Neural cell (in vitro differentiated cells): ENCODE measurements at regions not wholly inside any gene's neighbourhood (a gene's known extent, or its start where the extent isn't known, plus 50 kb on each side); places are given as distances from the start of the nearest gene placed in this dataset.

Experiments
- CTCF ChIP-seq: fragments of 450-650 bp; IDR thresholded peaks from 2 replicates; pipeline ENCODE4 v1.5.1; 2014; ENCODE audit warnings: antibody characterized with exemption, mild to moderate bottlenecking, moderate library complexity; ENCODE audit not compliant: poor library complexity, severe bottlenecking
- EZH2 ChIP-seq: fragments of 200-600, 300-800 bp; shearing (Covaris generic), sonication (generic); IDR thresholded peaks from 2 replicates; pipeline ENCODE4 v1.6.1; 2014; ENCODE audit warnings: antibody characterized with exemption, low read length, borderline replicate concordance, mild to moderate bottlenecking; ENCODE audit not compliant: insufficient read depth, poor library complexity, severe bottlenecking
- POLR2AphosphoS5 ChIP-seq: IDR thresholded peaks from 2 replicates; pipeline ENCODE4 v1.6.1; 2012
- SMC3 ChIP-seq: fragments of 450-650 bp; conservative IDR thresholded peaks from 2 replicates; pipeline ENCODE4 v1.6.1; 2014; ENCODE audit warnings: antibody characterized with exemption, mild to moderate bottlenecking, moderate library complexity; ENCODE audit not compliant: poor library complexity

GRCh38 chr7:50212666-50213621 is 91.6 kb upstream of the IKZF1 start:
- no peak for TF ChIP-seq EZH2
- TF ChIP-seq CTCF, result no peak
- no peak for TF ChIP-seq SMC3
- no peak for TF ChIP-seq POLR2AphosphoS5
